IMR-90 (cell line): ENCODE measurements at regions not wholly inside any gene's neighbourhood (a gene's known extent, or its start where the extent isn't known, plus 50 kb on each side); places are given as distances from the start of the nearest gene placed in this dataset.

ENCODE experiments used
- ATAC-seq: fragments of 200-7000 bp; cut with Tn5 transposase; 2 replicates; pipeline ENCODE4 v1.9.1; 2020; ENCODE audit warnings: low read depth, mild to moderate bottlenecking, moderate library complexity
- BruUV-seq: library from RNA; stranded (reverse); fragments of 400-500 nt; replicated peaks from 2 replicates; lab custom pipeline; 2021; lab: Mats Ljungman, UMichigan
- CTCF ChIA-PET: fragments of 300-600 bp; formaldehyde crosslinking; extraction: SDS; loops from one replicate; lab custom pipeline; 2021; ENCODE audit warnings: antibody characterized with exemption; lab: Yijun Ruan, JAX
- POLR2A ChIA-PET: fragments of 300-600 bp; sonication (Branson Sonifier 250); formaldehyde crosslinking; loops from one replicate; lab custom pipeline; 2022; ENCODE audit warnings: antibody characterized with exemption; ENCODE audit not compliant: unreplicated experiment; lab: Charles Lee
- DNase-seq: peaks from one replicate; pipeline ENCODE4 v3.0.0; 2013
- H2AFZ ChIP-seq: replicated peaks from 2 replicates; pipeline ENCODE3; 2013; ENCODE audit warnings: low read length, mild to moderate bottlenecking; ENCODE audit not compliant: poor library complexity
- H2AK5ac ChIP-seq: 2 replicates; pipeline ENCODE4 v1.6.1; 2013; ENCODE audit warnings: low read depth, low read length, inconsistent platforms
- H2AK9ac ChIP-seq: replicated peaks from 2 replicates; pipeline ENCODE3; 2013; ENCODE audit warnings: mild to moderate bottlenecking, low read depth, low read length, moderate library complexity; ENCODE audit not compliant: poor library complexity
- H2BK120ac ChIP-seq: 2 replicates; pipeline ENCODE4 v1.6.1; 2013; ENCODE audit warnings: low read depth, low read length, inconsistent platforms
- H2BK15ac ChIP-seq: 3 replicates; pipeline ENCODE4 v1.6.1; 2013; ENCODE audit warnings: low read depth, low read length, inconsistent platforms
- H2BK20ac ChIP-seq: 2 replicates; pipeline ENCODE4 v1.6.1; 2013; ENCODE audit warnings: low read depth, mild to moderate bottlenecking, inconsistent platforms, low read length, moderate library complexity
- H2BK5ac ChIP-seq: 2 replicates; pipeline ENCODE4 v1.6.1; 2013; ENCODE audit warnings: mild to moderate bottlenecking, low read depth, low read length, inconsistent platforms; ENCODE audit not compliant: poor library complexity, severe bottlenecking
- H3K14ac ChIP-seq: replicated peaks from 2 replicates; pipeline ENCODE4 v1.6.1; 2013; ENCODE audit warnings: low read depth, low read length, inconsistent platforms
- H3K18ac ChIP-seq: 2 replicates; pipeline ENCODE4 v1.6.1; 2013; ENCODE audit warnings: low read depth, low read length, control low read depth
- H3K23ac ChIP-seq: 2 replicates; pipeline ENCODE4 v1.6.1; 2013; ENCODE audit warnings: low read depth, low read length, inconsistent platforms
- H3K27ac ChIP-seq: 2 replicates; pipeline ENCODE4 v1.5.1; 2013; ENCODE audit warnings: mild to moderate bottlenecking, control low read depth, low read length; ENCODE audit not compliant: insufficient read depth
- H3K27me3 ChIP-seq: 2 replicates; pipeline ENCODE4 v1.6.1; 2013; ENCODE audit warnings: low read length; ENCODE audit not compliant: control insufficient read depth, insufficient read depth
- H3K36me3 ChIP-seq: 2 replicates; pipeline ENCODE4 v1.6.1; 2013; ENCODE audit warnings: low read length, mixed read lengths; ENCODE audit not compliant: control insufficient read depth, insufficient read depth
- H3K4ac ChIP-seq: 2 replicates; pipeline ENCODE4 v1.6.1; 2013; ENCODE audit warnings: low read depth, low read length, inconsistent platforms
- H3K4me1 ChIP-seq: 2 replicates; pipeline ENCODE4 v1.6.1; 2013; ENCODE audit warnings: low read length, mixed read lengths; ENCODE audit not compliant: control insufficient read depth, insufficient read depth
- H3K4me2 ChIP-seq: 2 replicates; pipeline ENCODE4 v1.6.1; 2013; ENCODE audit warnings: low read depth, mild to moderate bottlenecking, control low read depth, low read length, moderate library complexity
- H3K4me3 ChIP-seq: 2 replicates; pipeline ENCODE4 v1.5.1; 2013; ENCODE audit warnings: low read depth, mild to moderate bottlenecking, control low read depth, low read length, moderate library complexity; ENCODE audit not compliant: insufficient read depth
- H3K56ac ChIP-seq: 2 replicates; pipeline ENCODE4 v1.6.1; 2013; ENCODE audit warnings: low read length, inconsistent platforms; ENCODE audit not compliant: insufficient read depth; ENCODE audit errors: extremely low read depth
- H3K79me1 ChIP-seq, 2 experiments: 2 replicates each; pipeline ENCODE4 v1.6.1; 2013; ENCODE audit warnings: low read length in 2 of 2, inconsistent platforms in 1 of 2, low read depth in 1 of 2
- H3K9ac ChIP-seq: 2 replicates; pipeline ENCODE4 v1.6.1; 2013; ENCODE audit warnings: low read depth, low read length, control low read depth
- H3K9me1 ChIP-seq: 2 replicates; pipeline ENCODE4 v1.6.1; 2013; ENCODE audit warnings: low read length, inconsistent platforms; ENCODE audit not compliant: insufficient read depth
- H3K9me3 ChIP-seq: 2 replicates; pipeline ENCODE4 v1.6.1; 2013; ENCODE audit warnings: low read length; ENCODE audit not compliant: control insufficient read depth, insufficient read depth
- H4K20me1 ChIP-seq: 2 replicates; pipeline ENCODE4 v1.6.1; 2013; ENCODE audit warnings: low read length, inconsistent platforms; ENCODE audit not compliant: insufficient read depth
- H4K5ac ChIP-seq: 2 replicates; pipeline ENCODE4 v1.6.1; 2013; ENCODE audit warnings: mild to moderate bottlenecking, low read depth, low read length, control low read depth
- H4K8ac ChIP-seq, 2 experiments: 2 replicates each; pipeline ENCODE4 v1.6.1; 2013; ENCODE audit warnings: low read depth in 2 of 2, low read length in 2 of 2, control low read depth in 1 of 2, inconsistent platforms in 1 of 2
- H4K91ac ChIP-seq: 2 replicates; pipeline ENCODE4 v1.6.1; 2013; ENCODE audit warnings: low read depth, low read length, inconsistent platforms; ENCODE audit not compliant: insufficient read depth
- CEBPB ChIP-seq: IDR thresholded peaks from 2 replicates; pipeline ENCODE4 v1.6.1; 2012; ENCODE audit warnings: low read depth, low read length, improper control_type of control experiment
- CHD1 ChIP-seq: IDR thresholded peaks from 2 replicates; pipeline ENCODE4 v1.6.1; 2012; ENCODE audit warnings: low read depth, low read length, improper control_type of control experiment
- CTCF ChIP-seq: conservative IDR thresholded peaks from 2 replicates; pipeline ENCODE4 v1.5.1; 2012; ENCODE audit warnings: mild to moderate bottlenecking, low read depth, low read length, improper control_type of control experiment
- ELK1 ChIP-seq: fragments of 150-350 bp; IDR thresholded peaks from 2 replicates; pipeline ENCODE4 v1.6.1; 2016; ENCODE audit warnings: low read depth, mild to moderate bottlenecking, low read length, moderate library complexity, borderline replicate concordance
- FOS ChIP-seq: fragments of 150-350 bp; IDR thresholded peaks from 2 replicates; pipeline ENCODE4 v1.6.1; 2016; ENCODE audit warnings: low read depth, low read length
- MAFK ChIP-seq: IDR thresholded peaks from 2 replicates; pipeline ENCODE4 v1.6.1; 2012; ENCODE audit warnings: low read depth, low read length, improper control_type of control experiment
- MAZ ChIP-seq: IDR thresholded peaks from 2 replicates; pipeline ENCODE4 v1.6.1; 2012; ENCODE audit warnings: low read depth, mild to moderate bottlenecking, low read length, improper control_type of control experiment, moderate library complexity, borderline replicate concordance
- MXI1 ChIP-seq: IDR thresholded peaks from 2 replicates; pipeline ENCODE4 v1.6.1; 2012; ENCODE audit warnings: low read depth, mild to moderate bottlenecking, low read length, moderate library complexity, borderline replicate concordance
- NFE2L2 ChIP-seq: fragments of 150-350 bp; IDR thresholded peaks from 2 replicates; pipeline ENCODE4 v1.6.1; 2016; ENCODE audit warnings: low read depth, mild to moderate bottlenecking, low read length
- POLR2A ChIP-seq: IDR thresholded peaks from 2 replicates; pipeline ENCODE4 v1.6.1; 2012; ENCODE audit warnings: mild to moderate bottlenecking, low read depth, low read length
- RAD21 ChIP-seq: IDR thresholded peaks from 2 replicates; pipeline ENCODE4 v1.6.1; 2012; ENCODE audit warnings: low read length, improper control_type of control experiment
- RCOR1 ChIP-seq: IDR thresholded peaks from 2 replicates; pipeline ENCODE4 v1.6.1; 2012; ENCODE audit warnings: mild to moderate bottlenecking, low read length, improper control_type of control experiment; ENCODE audit not compliant: insufficient replicate concordance
- SMC3 ChIP-seq: fragments of 150-350 bp; IDR thresholded peaks from 2 replicates; pipeline ENCODE4 v1.6.1; 2016; ENCODE audit warnings: low read depth, mild to moderate bottlenecking, antibody characterized with exemption, low read length, moderate library complexity
- USF2 ChIP-seq: fragments of 150-350 bp; IDR thresholded peaks from 2 replicates; pipeline ENCODE4 v1.6.1; 2017; ENCODE audit warnings: mild to moderate bottlenecking, antibody characterized with exemption, low read length, low read depth
- WGBS, 2 experiments: methylation state at CpG; one replicate each; pipeline versions ENCODE4 v1.1.5 to v1.1.7; 2013; ENCODE audit warnings: missing lambda C conversion rate in 2 of 2; ENCODE audit not compliant: insufficient read length in 1 of 2; ENCODE audit errors: extremely low coverage in 2 of 2; 5-methylcytosine and 5-hydroxymethylcytosine counted together
- dilution Hi-C: fragments of 300-500 bp; cut with HindIII; formaldehyde crosslinking; loops from one replicate; pipeline ENCODE4 v1.14.3; 2018; ENCODE audit warnings: low sequenced_read_pairs; ENCODE audit not compliant: unreplicated experiment
- in situ Hi-C: fragments of 300-500 bp; cut with MboI; formaldehyde crosslinking; loops from 3 replicates; pipeline ENCODE4 v1.14.3; 2019; ENCODE audit warnings: low sequenced_read_pairs, inconsistent platforms, mixed read lengths
- intact Hi-C: fragments of 100-400 bp; cut with micrococcal nuclease; formaldehyde crosslinking; loops from 2 replicates; pipeline ENCODE4 v1.10.0; 2022

- H2BK15ac ChIP-seq: no peak overlapping the region
- no peak for DNase-seq
- ChIA-PET CTCF (no interaction called here), POLR2A (no interaction called here)
- intact Hi-C loops (no loop called here), in situ Hi-C loops (no loop called here), dilution Hi-C loops (no loop called here)
- H3K4me1 ChIP-seq: no peaks in the 10 kb centered on the region
- no peaks in the 10 kb centered on the region for H3K79me1 ChIP-seq
- TF ChIP-seq RCOR1: no peak
- TF ChIP-seq MXI1: no peak
- no peak for TF ChIP-seq CEBPB
- TF ChIP-seq CHD1: no peak
- no peak for TF ChIP-seq POLR2A
- TF ChIP-seq ELK1: no peak
- no peak for TF ChIP-seq NFE2L2
- no peak for TF ChIP-seq USF2
- no peak for TF ChIP-seq MAZ
- TF ChIP-seq RAD21: no peak
- TF ChIP-seq CTCF: no peak
- TF ChIP-seq FOS: no peak
- TF ChIP-seq MAFK: no peak
- no peak for TF ChIP-seq SMC3
- no peak overlapping the region for H2AK9ac ChIP-seq
- H4K20me1 ChIP-seq: no peaks in the 10 kb centered on the region
- H2AFZ ChIP-seq: no peak overlapping the region
- H4K8ac ChIP-seq: no peak overlapping the region
- no peak overlapping the region for H2AK5ac ChIP-seq
- no peak overlapping the region for H3K27ac ChIP-seq
- H3K4me3 ChIP-seq: no peak overlapping the region
- H3K9me3 ChIP-seq: no peaks in the 10 kb centered on the region
- no peaks in the 10 kb centered on the region for H3K36me3 ChIP-seq
- no peak overlapping the region for H4K5ac ChIP-seq
- H3K56ac ChIP-seq: no peak overlapping the region
- no peaks in the 10 kb centered on the region for H3K9me1 ChIP-seq
- no peak overlapping the region for H3K14ac ChIP-seq
- no peak overlapping the region for H3K4ac ChIP-seq
- H4K91ac ChIP-seq: no peak overlapping the region
- H2BK5ac ChIP-seq: no peak overlapping the region
- BruUV-seq: no TSS peak
- no peak overlapping the region for H2BK20ac ChIP-seq
- H3K27me3 ChIP-seq: no peaks in the 10 kb centered on the region
- ATAC-seq: no peak
- no peak overlapping the region for H3K18ac ChIP-seq
- H2BK120ac ChIP-seq: no peak overlapping the region
- 0% methylated on average over 2 of the region's 9 CpGs; no CpG with 5 or more reads in 1 of the 2 experiments for WGBS, 2 experiments
- no peak overlapping the region for H3K4me2 ChIP-seq
- H3K9ac ChIP-seq: no peak overlapping the region
- no peak overlapping the region for H3K23ac ChIP-seq
These were observed 126.1 kb upstream of the WWC1 start for GRCh38 chr5:168165221-168165914.
